MM.1S (cell line): ENCODE measurements at regions not wholly inside any gene's neighbourhood (a gene's known extent, or its start where the extent isn't known, plus 50 kb on each side); places are given as distances from the start of the nearest gene placed in this dataset.

Experiments
- EZH2 ChIP-seq: fragments of 300-600 bp; sonication (generic); optimal IDR thresholded peaks from 2 replicates; pipeline ENCODE3; 2017; ENCODE audit warnings: low read depth, mild to moderate bottlenecking, antibody characterized with exemption, low read length, mixed read lengths
- EZH2phosphoT487 ChIP-seq: fragments of 300-600 bp; sonication (generic); IDR thresholded peaks from 2 replicates; pipeline ENCODE4 v1.6.1; 2018; ENCODE audit warnings: antibody characterized with exemption, low read length
- TF ChIP-seq, protein P1 (sequence below): fragments of 300-600 bp; sonication (generic); IDR thresholded peaks from 2 replicates; pipeline ENCODE4 v1.5.1; 2016; ENCODE audit warnings: antibody characterized with exemption, low read length, mixed read lengths

DNA sequence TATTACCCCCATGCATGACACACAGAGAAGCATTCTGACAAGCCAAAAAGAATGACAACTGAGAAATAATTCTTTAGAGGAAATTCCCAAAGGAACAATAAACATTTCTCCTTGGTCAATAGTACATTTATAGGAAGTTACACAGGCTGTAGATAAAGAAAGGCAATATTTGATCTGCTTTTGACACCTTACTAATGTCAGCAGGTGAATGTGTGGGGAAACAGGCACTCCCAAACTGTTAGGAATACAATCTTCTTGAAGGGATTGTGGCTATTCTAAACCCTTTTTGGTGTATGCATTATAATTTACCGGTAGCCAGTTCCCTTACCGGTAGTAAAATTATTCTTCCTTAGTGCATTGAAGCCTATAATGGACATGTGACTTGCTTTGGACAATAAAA is 116.1 kb upstream of the FTMT start:
- TF ChIP-seq, protein P1, sequence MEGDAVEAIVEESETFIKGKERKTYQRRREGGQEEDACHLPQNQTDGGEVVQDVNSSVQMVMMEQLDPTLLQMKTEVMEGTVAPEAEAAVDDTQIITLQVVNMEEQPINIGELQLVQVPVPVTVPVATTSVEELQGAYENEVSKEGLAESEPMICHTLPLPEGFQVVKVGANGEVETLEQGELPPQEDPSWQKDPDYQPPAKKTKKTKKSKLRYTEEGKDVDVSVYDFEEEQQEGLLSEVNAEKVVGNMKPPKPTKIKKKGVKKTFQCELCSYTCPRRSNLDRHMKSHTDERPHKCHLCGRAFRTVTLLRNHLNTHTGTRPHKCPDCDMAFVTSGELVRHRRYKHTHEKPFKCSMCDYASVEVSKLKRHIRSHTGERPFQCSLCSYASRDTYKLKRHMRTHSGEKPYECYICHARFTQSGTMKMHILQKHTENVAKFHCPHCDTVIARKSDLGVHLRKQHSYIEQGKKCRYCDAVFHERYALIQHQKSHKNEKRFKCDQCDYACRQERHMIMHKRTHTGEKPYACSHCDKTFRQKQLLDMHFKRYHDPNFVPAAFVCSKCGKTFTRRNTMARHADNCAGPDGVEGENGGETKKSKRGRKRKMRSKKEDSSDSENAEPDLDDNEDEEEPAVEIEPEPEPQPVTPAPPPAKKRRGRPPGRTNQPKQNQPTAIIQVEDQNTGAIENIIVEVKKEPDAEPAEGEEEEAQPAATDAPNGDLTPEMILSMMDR = no peak
- no peak for TF ChIP-seq EZH2
- TF ChIP-seq EZH2phosphoT487 = no peak
